CD4-positive, alpha-beta T cell treated with Interleukin-1 beta for 1 hour (primary cell): ENCODE measurements at regions not wholly inside any gene's neighbourhood (a gene's known extent, or its start where the extent isn't known, plus 50 kb on each side); places are given as distances from the start of the nearest gene placed in this dataset.

Source experiments
- DNase-seq, 2 donors: peaks; one replicate each; pipeline ENCODE4 v3.0.0-alpha.2; 2020 to 2022

DNA sequence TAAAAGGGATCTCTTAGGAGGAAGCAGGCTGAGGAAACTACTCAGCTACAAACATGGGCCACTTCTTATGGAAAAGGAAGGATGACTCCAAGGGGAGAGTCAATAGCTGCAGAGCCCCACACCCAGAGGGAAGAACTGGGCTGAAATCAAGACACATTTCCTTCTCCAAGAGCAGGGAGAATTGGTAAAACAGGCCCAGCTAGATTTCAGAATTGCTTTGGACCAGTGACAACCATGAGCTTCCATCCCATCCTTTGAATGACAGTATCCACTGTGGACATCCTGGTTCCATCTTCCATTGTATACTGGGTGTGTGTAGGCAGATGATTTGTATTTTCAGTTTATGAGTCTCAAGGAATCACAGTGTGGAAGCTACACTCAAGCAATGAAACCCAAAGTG, 267.5 kb downstream of the IRF8 start:
- DNase-seq: no peak

DNA sequence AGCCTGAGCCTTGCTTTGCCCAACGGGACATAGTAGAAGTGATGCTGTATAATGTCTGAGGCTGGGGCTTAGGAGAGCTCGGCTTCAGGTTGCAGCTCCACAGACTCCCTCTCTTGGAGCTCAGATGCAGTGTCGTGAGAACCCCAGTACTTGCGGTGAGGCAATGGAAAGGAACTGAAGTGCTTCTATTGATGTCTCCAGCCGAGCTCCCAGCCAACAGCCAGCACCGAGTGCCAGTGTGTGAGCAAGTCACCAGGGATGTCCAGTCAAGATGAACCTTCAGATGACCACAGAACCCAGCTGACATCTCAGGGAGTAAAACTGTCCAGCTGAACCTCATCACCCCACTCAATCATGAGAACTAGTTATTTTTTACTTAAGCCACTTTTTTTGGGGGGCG, 268.1 kb downstream of the IRF8 start:
- no peak for DNase-seq

DNA sequence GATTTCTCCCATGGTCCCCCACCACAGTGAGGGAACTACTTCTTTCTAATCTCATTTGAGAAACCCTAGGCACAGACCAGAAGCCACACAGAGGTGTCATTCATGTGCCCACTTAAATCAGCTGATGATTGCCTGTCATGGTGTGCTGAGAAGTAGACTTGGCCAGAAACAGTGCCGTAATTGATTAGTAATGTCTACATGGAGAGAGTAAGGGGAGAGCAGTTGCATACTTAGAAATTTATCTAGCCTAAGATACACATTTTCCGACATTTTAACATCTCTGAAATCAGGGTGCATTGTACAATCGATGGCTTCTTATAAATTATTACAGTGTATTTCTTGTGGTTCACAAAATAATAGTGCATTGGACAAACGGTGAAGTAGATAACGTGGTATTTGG, 271.8 kb downstream of the IRF8 start:
- DNase-seq: no peak

- no peak for DNase-seq
Measured at GRCh38 chr16:86171329-86171728, 272.4 kb downstream of the IRF8 start.

DNA sequence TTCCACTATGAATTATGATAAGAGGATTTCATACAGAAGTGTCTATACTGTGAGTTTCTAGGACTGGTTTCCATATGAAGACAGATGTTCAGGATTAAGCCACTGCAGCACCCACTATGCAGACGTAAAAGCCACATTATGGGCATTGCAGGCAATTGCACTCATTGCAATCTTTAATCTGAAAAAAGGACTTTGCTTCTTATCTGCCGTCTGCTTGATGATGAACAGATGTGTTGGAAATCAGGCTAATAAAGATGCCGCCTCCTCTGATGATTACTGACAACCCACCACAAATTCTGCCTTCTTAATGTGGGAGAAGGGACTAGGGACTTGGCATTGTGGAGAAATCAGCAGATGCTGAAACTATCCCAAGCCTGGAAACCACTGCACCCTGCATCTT, 276.9 kb downstream of the IRF8 start:
- DNase-seq: no peak

GRCh38 chr16:86176462-86176861, 277.5 kb downstream of the IRF8 start:
- no peak for DNase-seq

- DNase-seq: no peak
Measured at GRCh38 chr16:86180244-86180643, 281.3 kb downstream of the IRF8 start.

DNA sequence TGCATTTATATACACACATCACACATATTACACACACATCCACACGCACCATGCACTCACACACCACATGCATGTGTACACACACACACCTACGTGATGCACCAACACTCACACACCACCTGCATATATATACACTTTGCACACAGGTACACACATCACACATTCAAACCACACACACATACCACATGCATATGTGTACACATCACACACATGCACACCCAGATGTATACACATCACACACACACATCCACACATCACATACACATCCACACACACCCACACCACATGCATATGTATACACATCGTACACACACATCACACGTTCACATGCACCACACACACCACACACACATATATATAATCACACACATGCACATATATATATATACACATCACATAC, 281.8 kb downstream of the IRF8 start:
- no peak for DNase-seq

DNA sequence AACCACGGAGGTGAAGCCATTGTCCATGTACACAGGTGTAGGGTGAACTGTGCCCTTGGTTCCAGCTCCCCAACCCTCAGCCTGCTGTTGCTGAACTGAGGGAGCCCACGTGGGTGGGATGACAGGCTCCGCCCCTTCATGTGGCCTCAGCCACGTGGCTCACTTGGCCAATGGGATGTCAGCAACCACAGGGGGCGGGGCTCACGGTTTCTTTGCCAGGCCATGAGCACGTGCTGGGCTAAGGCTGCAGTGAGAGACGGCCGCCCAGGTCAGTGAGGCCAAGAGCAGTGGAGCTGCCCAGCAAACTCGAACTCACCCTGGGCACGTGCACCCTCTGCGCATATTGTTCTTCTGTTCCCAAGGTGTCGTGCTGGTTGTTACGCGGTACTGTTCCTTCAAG, 282.6 kb downstream of the IRF8 start:
- no peak for DNase-seq

GRCh38 chr16:86184185-86184584, 285.2 kb downstream of the IRF8 start:
- DNase-seq: no peak

DNA sequence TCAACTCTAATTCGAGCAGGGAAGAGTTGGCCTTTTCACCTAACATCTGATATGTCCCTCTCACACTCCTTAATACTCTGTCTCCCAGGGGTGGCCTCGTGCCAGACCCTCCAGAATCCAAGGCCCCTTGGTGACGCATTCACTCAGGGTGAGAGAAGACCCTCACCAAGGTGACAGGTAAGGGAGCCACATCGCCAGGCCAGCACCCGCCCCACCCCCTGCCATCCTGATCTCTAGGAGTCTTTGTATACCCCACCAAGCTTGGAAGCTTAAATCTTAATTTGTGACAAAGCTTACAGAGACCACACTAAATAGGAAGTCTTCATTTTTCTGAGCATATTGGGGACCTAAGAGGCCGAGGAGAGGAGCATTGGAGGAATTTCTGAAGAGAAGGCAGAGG, 286.1 kb downstream of the IRF8 start:
- no peak for DNase-seq

- DNase-seq: no peak
Measured at GRCh38 chr16:86186313-86186712, 287.4 kb downstream of the IRF8 start.

- DNase-seq: no peak
Measured at GRCh38 chr16:86189934-86190333, 291.0 kb downstream of the IRF8 start.

- DNase-seq: no peak
Measured at GRCh38 chr16:86191663-86192062, 292.7 kb downstream of the IRF8 start.

DNA sequence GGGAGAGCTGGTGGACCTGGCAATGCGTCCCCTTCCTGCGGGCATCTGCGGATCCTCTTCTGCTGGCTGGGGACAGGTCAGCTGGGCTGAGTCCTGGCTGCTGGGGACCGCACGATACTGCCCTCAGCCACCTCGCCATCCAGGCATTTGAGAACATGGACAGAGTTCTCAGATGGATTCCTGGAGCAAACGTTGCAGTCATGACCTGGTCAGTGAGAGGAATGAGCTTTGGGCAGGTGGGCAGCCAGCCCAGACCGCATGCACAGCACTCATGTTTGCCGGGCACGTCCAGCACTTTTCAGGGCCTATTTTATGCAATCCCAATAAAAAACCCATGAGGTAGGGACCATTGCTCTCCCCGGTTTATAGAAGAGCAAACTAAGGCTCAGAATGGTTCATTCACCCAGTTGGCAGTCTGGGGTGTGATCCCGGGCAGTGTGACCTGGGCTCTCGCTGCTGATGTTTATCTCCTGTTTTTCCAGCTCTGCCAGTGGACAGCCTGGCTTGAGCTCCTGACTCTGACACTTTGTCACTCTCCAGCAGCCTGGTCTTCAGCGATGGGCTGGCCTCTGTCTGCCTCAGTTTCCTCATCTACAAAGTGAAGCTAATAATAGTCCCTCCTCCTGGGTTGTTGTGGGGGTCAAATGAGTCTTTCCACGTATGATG, 294.7 kb downstream of the IRF8 start:
- no peak for DNase-seq

DNA sequence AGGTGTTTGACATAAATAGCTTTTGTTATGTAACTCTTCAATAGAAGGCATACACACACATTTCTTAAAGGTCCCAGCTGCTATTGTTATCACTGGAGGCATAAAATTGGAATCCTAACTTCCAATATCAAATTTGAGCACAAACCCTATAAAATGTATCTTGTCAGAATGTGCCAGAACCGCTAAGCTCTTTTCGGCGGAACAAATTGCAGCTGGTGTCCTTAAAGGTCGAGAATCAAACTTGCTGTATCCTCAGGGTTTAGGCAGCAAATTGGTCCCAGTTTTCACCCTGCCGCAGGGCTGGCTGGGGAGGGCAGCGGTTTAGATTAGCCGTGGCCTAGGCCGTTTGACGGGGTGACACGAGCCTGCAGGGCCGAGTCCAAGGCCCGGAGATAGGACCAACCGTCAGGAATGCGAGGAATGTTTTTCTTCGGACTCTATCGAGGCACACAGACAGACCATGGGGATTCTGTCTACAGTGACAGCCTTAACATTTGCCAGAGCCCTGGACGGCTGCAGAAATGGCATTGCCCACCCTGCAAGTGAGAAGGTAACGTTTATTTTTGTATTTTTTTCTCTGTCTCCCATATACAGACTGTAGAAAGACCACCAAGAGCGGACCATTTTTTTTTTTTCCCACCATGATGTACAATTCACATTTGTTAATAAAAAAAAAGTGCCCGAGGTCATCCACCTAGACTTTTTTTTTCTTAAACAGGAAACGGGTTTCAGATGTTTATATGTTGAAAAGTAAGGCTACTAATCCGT, 297.1 kb downstream of the IRF8 start:
- no peak for DNase-seq

GRCh38 chr16:86196687-86197391, 297.9 kb downstream of the IRF8 start:
- no peak for DNase-seq

DNA sequence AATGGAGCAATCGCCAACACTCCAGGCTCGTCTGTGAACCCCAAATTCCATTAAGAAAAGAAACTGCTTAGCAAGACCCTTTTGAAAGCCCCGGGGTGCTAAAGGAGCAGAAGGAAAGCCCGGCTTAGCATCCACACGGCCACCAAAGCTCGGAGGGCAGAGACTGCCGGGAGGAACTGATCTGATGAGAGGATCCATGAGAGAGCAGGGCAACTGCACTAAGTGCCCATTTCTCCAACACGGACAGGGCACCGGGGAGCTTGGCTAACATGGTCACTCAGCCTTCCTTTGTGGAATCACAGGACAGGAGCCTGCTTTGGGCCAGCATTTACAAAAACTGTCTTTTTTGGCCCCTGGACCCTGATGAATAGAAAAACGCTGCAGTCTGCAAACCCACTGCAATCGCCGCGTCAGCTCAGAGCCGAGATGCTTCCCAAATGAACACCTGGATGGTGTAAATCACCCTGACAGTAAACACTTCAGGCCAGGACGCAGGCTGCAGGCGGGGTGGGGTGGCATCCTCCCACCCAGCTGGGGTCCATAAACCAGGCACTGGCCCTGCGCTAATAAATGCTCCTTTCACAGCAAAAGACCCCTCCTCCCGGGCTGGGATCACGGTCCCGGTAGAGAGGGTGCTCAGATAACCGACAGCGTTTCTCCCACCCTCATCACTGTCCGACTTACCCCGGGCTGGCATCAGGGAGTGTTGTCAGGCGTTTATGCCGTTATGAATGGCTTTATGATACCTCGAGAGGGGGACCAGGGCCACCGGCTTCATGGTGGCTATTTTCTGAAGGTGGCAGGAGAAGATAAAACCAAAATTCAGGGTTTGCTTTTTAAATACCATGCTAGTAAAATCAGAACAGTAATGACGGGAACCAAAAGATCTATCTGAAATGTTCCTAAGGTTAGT, 299.5 kb downstream of the IRF8 start:
- no peak for DNase-seq

DNA sequence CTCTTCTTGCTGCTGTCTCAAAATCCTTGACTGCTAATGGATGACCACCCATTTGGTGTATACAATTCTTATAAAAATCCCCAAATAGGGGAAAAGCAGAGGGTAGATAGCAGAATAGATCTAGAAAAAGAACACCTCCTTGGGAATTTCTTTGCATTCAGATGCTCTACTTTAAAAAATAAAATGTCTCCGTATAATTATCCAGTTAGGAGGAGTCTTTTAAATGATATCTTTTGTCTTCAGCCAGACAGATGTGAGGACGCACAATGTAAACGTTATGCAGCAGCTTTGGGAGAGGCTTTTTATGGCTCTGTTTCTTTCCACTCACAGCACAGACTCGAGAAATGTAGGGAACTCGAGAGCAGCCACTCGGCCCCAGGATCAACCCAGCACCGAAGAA, 300.2 kb downstream of the IRF8 start:
- DNase-seq: no peak

- no peak for DNase-seq
Measured at GRCh38 chr16:86199871-86200695, 301.1 kb downstream of the IRF8 start.

DNA sequence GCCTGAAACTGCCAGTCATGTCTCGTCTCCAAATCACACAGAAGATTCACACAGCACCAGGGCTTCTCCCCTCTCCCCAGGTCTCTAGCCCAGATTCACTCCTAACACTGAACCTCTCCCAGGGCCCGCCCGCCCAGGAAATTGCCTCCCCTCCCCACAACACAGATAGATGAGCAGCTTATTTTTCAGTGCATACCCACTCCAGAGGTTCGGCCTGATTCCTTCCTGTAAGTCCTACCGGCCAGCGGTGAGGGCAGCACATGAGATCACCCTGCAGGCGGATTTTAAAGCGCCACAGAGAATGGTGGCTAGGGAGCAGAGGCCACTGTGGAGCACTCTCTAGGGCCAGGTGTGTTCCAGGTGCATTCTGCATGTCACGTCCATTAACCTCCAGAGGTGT, 301.8 kb downstream of the IRF8 start:
- no peak for DNase-seq

DNA sequence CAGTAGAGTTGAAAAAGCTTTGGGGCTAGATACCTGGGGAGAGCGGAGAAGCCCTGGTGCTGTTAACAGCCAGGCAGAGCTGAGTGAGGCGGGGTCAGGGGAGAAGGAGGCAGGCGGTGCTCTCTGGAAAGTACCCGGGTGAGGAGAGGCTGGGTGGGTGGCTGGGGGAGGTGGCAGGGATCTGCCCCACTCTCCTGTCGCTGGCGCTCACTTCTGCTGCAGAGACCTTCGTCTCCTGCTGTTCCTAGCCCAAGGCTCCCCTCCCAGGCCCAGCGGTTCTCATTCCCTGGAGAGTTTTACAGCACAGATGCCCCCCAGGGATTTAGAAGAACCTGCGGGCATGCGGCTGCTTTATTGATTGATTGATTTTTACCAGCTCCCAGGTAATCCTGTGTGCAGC, 302.8 kb downstream of the IRF8 start:
- no peak for DNase-seq
